DND-41 (cell line): ENCODE measurements at regions not wholly inside any gene's neighbourhood (a gene's known extent, or its start where the extent isn't known, plus 50 kb on each side); places are given as distances from the start of the nearest gene placed in this dataset.

Experiments
- CTCF ChIP-seq: IDR thresholded peaks from 2 replicates; pipeline ENCODE4 v1.5.1; 2012; ENCODE audit warnings: borderline replicate concordance, low read length, moderate library complexity, mild to moderate bottlenecking; ENCODE audit not compliant: poor library complexity, severe bottlenecking; ENCODE audit errors: extremely low read depth
- EZH2 ChIP-seq: IDR thresholded peaks from 3 replicates; pipeline ENCODE4 v1.6.1; 2012; ENCODE audit warnings: borderline replicate concordance, low read depth, mild to moderate bottlenecking, moderate library complexity, low read length, inconsistent platforms; ENCODE audit not compliant: severe bottlenecking

- TF ChIP-seq CTCF (no peak), EZH2 (no peak)
Observed at GRCh38 chr1:21378705-21379494, 61.0 kb upstream of the NBPF3 start.
